ENCODE measurements at regions not wholly inside any gene's neighbourhood (a gene's known extent, or its start where the extent isn't known, plus 50 kb on each side); places are given as distances from the start of the nearest gene placed in this dataset.

- H3K4me3 ChIP-seq (ENCODE audit: low read depth, low read length) = no peak overlapping the region
- TF ChIP-seq CTCF (IDR thresholded peaks at IDR 0.05; ENCODE audit: insufficient read depth, low read depth, low read length) = no peak
- peak; percentile 77 for DNase-seq (ENCODE audit: low read depth)
These were observed 60.1 kb upstream of the ZNF608 start for GRCh38 chr5:124806373-124807077.

- no peak for TF ChIP-seq CTCF (IDR thresholded peaks at IDR 0.05; ENCODE audit: insufficient read depth, low read depth, low read length)
- H3K4me3 ChIP-seq (ENCODE audit: low read depth, low read length) = no peak overlapping the region
- DNase-seq (ENCODE audit: low read depth) = no peak
These were observed 62.4 kb upstream of the ZNF608 start for GRCh38 chr5:124808842-124809268.

GRCh38 chr5:124810396-124811006, 64.1 kb upstream of the ZNF608 start:
- no peak overlapping the region for H3K4me3 ChIP-seq (ENCODE audit: low read depth, low read length)
- no peak for TF ChIP-seq CTCF (IDR thresholded peaks at IDR 0.05; ENCODE audit: insufficient read depth, low read depth, low read length)
- no peak for DNase-seq (ENCODE audit: low read depth)

GRCh38 chr5:124812771-124813358, 66.4 kb upstream of the ZNF608 start:
- no peak for DNase-seq (ENCODE audit: low read depth)
- no peak overlapping the region for H3K4me3 ChIP-seq (ENCODE audit: low read depth, low read length)
- no peak for TF ChIP-seq CTCF (IDR thresholded peaks at IDR 0.05; ENCODE audit: insufficient read depth, low read depth, low read length)

- TF ChIP-seq CTCF (IDR thresholded peaks at IDR 0.05; ENCODE audit: insufficient read depth, low read depth, low read length) = no peak
- DNase-seq (ENCODE audit: low read depth) = no peak
These were observed 69.9 kb upstream of the ZNF608 start for GRCh38 chr5:124816381-124816780.

GRCh38 chr5:124819201-124819600, 72.8 kb upstream of the ZNF608 start:
- no peak for DNase-seq (ENCODE audit: low read depth)
- no peak overlapping the region for H3K4me3 ChIP-seq (ENCODE audit: low read depth, low read length)
- no peak for TF ChIP-seq CTCF (IDR thresholded peaks at IDR 0.05; ENCODE audit: insufficient read depth, low read depth, low read length)

More at GRCh38 chr5:124816381-124816780, 69.9 kb upstream of the ZNF608 start:
- no peak overlapping the region for H3K4me3 ChIP-seq (ENCODE audit: low read depth, low read length)

Measured in fibroblast of villous mesenchyme (primary cell).